K562 (cell line): ENCODE measurements at regions not wholly inside any gene's neighbourhood (a gene's known extent, or its start where the extent isn't known, plus 50 kb on each side); places are given as distances from the start of the nearest gene placed in this dataset.

Source experiments
- WHSC1 ChIP-seq: IDR thresholded peaks from one replicate; pipeline ENCODE4 v1.6.1; 2012; ENCODE audit warnings: low read length, control low read depth, inconsistent platforms
- TF ChIP-seq, protein P1 (sequence below), 2 experiments: fragments of 450-650 bp in 1 of 2; sonication (generic) in 1 of 2; formaldehyde crosslinking in 1 of 2; IDR thresholded peaks; 2 replicates each; pipeline versions ENCODE4 v1.7.1 to v1.9.0; 2016 to 2022; ENCODE audit warnings: inconsistent platforms in 1 of 2, mild to moderate bottlenecking in 1 of 2, missing genetic modification reagents in 1 of 2

DNA sequence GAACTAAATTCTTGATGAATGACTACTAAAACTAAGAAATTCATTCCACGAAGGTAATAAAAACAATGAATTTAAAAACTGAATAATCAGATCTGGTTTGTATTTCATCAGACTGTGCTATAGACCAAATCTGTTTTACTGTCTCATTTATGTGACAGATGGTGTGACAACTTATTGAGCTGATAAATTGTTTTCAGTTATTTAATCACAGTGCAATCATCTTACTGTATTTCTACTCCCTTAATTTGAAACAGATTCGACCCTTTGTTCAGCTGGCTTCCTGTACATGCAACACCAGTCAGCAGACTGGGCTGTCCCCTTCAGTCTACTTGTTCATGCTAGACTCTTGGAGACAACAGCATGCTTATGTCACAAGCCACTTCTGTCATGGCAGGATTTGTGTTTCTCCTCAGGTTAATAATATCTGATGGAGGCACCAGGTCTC is 150.9 kb downstream of the MBL2 start (continued):
- TF ChIP-seq, protein P1, sequence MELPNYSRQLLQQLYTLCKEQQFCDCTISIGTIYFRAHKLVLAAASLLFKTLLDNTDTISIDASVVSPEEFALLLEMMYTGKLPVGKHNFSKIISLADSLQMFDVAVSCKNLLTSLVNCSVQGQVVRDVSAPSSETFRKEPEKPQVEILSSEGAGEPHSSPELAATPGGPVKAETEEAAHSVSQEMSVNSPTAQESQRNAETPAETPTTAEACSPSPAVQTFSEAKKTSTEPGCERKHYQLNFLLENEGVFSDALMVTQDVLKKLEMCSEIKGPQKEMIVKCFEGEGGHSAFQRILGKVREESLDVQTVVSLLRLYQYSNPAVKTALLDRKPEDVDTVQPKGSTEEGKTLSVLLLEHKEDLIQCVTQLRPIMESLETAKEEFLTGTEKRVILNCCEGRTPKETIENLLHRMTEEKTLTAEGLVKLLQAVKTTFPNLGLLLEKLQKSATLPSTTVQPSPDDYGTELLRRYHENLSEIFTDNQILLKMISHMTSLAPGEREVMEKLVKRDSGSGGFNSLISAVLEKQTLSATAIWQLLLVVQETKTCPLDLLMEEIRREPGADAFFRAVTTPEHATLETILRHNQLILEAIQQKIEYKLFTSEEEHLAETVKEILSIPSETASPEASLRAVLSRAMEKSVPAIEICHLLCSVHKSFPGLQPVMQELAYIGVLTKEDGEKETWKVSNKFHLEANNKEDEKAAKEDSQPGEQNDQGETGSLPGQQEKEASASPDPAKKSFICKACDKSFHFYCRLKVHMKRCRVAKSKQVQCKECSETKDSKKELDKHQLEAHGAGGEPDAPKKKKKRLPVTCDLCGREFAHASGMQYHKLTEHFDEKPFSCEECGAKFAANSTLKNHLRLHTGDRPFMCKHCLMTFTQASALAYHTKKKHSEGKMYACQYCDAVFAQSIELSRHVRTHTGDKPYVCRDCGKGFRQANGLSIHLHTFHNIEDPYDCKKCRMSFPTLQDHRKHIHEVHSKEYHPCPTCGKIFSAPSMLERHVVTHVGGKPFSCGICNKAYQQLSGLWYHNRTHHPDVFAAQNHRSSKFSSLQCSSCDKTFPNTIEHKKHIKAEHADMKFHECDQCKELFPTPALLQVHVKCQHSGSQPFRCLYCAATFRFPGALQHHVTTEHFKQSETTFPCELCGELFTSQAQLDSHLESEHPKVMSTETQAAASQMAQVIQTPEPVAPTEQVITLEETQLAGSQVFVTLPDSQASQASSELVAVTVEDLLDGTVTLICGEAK (IDR thresholded peaks at IDR 0.05): no peak
- TF ChIP-seq, protein P1 (CRISPR knock-in tag; IDR thresholded peaks at IDR 0.05): no peak
- TF ChIP-seq WHSC1: no peak
- TF ChIP-seq, all 486 proteins: peak for 0
